ENCODE measurements at regions not wholly inside any gene's neighbourhood (a gene's known extent, or its start where the extent isn't known, plus 50 kb on each side); places are given as distances from the start of the nearest gene placed in this dataset.
A peak's percentile ranks its signal among the peaks of the same experiment; 100 is the strongest.

GRCh38 chr1:214953901-214954616 is 128.5 kb upstream of the KCNK2 start:
- no peak overlapping the region for H3K4me3 ChIP-seq
- TF ChIP-seq CTCF (IDR thresholded peaks at IDR 0.05; ENCODE audit: low read depth, low read length) = no peak
- no peak overlapping the region for H3K27ac ChIP-seq
- H3K27me3 ChIP-seq = no peaks in the 10 kb centered on the region
- no peaks in the 10 kb centered on the region for H3K36me3 ChIP-seq
- no peak for DNase-seq (ENCODE audit: low read depth in 1 of 2, low spot score in 1 of 2)
- H3K9me3 ChIP-seq (ENCODE audit: low read depth) = no peaks in the 10 kb centered on the region
- H3K4me1 ChIP-seq (ENCODE audit: low read depth) = no peaks in the 10 kb centered on the region

- Histone ChIP-seq H3K9me3 (ENCODE audit: low read depth) (no peaks in the 10 kb centered on the region), H3K27ac (no peak overlapping the region), H3K27me3 (no peaks in the 10 kb centered on the region), H3K4me1 (ENCODE audit: low read depth) (no peaks in the 10 kb centered on the region), H3K4me3 (no peak overlapping the region), H3K36me3 (no peaks in the 10 kb centered on the region)
- no peak for DNase-seq (ENCODE audit: low read depth in 1 of 2, low spot score in 1 of 2)
- no peak for TF ChIP-seq CTCF (IDR thresholded peaks at IDR 0.05; ENCODE audit: low read depth, low read length)
These were observed 128.0 kb upstream of the KCNK2 start for GRCh38 chr1:214954617-214954949.

- peak in 1 of 2 donors; percentile 97 for DNase-seq (ENCODE audit: low read depth in 1 of 2, low spot score in 1 of 2)
- Histone ChIP-seq H3K9me3 (ENCODE audit: low read depth) (no peaks in the 10 kb centered on the region), H3K4me1 (ENCODE audit: low read depth) (no peaks in the 10 kb centered on the region), H3K27ac (no peak overlapping the region), H3K36me3 (no peaks in the 10 kb centered on the region), H3K4me3 (no peak overlapping the region), H3K27me3 (no peaks in the 10 kb centered on the region)
- no peak for TF ChIP-seq CTCF (IDR thresholded peaks at IDR 0.05; ENCODE audit: low read depth, low read length)
These were observed 125.0 kb upstream of the KCNK2 start for GRCh38 chr1:214957330-214958137.

GRCh38 chr1:214958486-214958885 is 124.1 kb upstream of the KCNK2 start:
- Histone ChIP-seq H3K9me3 (ENCODE audit: low read depth) (no peaks in the 10 kb centered on the region), H3K36me3 (no peaks in the 10 kb centered on the region), H3K4me3 (no peak overlapping the region), H3K27me3 (no peaks in the 10 kb centered on the region), H3K4me1 (ENCODE audit: low read depth) (no peaks in the 10 kb centered on the region), H3K27ac (no peak overlapping the region)
- TF ChIP-seq CTCF (IDR thresholded peaks at IDR 0.05; ENCODE audit: low read depth, low read length) = no peak
- no peak for DNase-seq (ENCODE audit: low read depth in 1 of 2, low spot score in 1 of 2)

GRCh38 chr1:214966346-214966745 is 116.2 kb upstream of the KCNK2 start:
- Histone ChIP-seq H3K27ac (no peak overlapping the region), H3K27me3 (no peaks in the 10 kb centered on the region), H3K4me1 (ENCODE audit: low read depth) (peaks cover 11% of the 10 kb centered on the region), H3K9me3 (ENCODE audit: low read depth) (no peaks in the 10 kb centered on the region), H3K36me3 (no peaks in the 10 kb centered on the region), H3K4me3 (no peak overlapping the region)
- no peak for TF ChIP-seq CTCF (IDR thresholded peaks at IDR 0.05; ENCODE audit: low read depth, low read length)
- DNase-seq (ENCODE audit: low read depth in 1 of 2, low spot score in 1 of 2) = peak in 1 of 2 donors; percentile 40

Data from cardiac muscle cell (in vitro differentiated cells and primary cell).